Fibroblast of skin of scalp (primary cell): ENCODE measurements at regions not wholly inside any gene's neighbourhood (a gene's known extent, or its start where the extent isn't known, plus 50 kb on each side); places are given as distances from the start of the nearest gene placed in this dataset.

Source experiments
- DNase-seq: peaks from one replicate; pipeline ENCODE4 v3.0.0-alpha.2; 2013

DNA sequence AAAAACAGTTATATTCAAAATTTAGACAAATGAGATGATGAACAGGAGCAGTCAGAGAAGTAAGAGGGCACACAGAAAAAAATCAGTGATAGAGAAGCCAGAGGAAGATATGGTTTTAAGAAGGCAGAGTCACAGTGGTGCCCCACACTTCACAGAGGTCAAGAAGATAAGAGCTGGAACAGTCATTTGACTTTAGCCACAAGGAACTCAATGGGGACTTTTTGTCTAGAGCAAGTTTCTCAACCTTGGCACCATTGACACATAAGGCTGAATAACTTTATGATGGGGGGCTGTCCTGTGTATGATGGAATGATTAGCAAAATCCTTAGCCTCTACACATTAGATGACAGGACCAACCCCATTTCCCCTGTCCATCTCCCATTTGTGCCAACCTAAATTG, 172.8 kb upstream of the PLEKHG7 start:
- DNase-seq, result no peak

- DNase-seq, result no peak
Observed at GRCh38 chr12:92528586-92528985, 174.2 kb upstream of the PLEKHG7 start.

DNA sequence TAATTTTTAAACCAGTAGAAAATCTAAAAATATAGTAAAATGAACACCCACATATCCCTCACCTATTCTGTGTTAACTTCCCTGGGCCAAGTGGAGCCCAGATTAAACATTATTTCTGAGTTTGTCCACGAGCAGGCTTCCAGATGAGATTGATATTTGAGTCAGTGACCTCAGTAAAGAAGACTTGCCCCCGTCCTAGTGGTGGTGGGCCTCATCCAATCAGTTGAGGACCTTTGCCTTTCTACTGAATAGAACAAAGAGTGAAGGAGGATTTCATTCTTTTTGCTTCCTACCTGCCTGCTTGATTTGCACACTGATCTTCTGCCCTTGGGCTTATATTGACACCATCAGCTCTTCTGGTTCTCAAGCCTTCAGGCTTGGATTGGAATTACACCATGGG, 174.7 kb upstream of the PLEKHG7 start:
- DNase-seq, result no peak

DNA sequence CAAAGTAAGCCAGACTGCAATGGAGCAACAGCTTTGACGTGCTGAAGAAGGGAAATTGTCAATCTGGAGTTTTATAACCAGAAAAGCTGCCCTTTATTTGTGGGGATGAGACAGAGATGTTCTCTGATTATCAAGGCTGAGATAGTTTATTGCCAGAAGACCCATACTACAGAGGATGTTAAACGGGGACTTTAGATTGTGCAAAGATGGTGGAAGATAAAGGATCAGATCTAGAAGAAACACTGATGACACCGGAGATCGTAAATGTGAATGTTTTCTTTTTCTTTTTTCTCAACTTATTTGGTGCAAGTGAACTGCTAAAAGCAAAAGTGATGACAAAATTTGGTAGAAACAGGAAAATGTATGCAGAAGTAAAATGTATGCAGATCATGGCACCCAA, 178.3 kb upstream of the PLEKHG7 start:
- no peak for DNase-seq

DNA sequence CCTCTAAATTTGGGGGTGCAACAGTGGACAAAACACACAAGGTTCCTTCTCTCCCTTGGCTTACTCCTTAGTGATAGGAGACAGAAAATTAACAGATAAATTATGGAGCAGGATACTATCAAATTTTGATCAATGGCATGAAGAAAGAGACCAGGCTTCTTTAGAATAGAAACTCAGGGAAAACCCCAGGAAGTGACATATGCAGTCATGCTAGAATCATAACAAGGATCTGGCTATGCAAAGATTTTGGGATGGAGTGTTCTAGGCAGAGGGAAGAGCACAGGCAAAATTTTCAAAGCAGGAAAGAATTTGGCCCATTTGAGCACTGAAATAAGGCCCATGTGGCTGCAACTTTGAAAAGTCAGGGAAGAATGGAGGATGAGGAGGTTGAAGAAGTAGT, 182.3 kb upstream of the PLEKHG7 start:
- DNase-seq, result no peak

DNA sequence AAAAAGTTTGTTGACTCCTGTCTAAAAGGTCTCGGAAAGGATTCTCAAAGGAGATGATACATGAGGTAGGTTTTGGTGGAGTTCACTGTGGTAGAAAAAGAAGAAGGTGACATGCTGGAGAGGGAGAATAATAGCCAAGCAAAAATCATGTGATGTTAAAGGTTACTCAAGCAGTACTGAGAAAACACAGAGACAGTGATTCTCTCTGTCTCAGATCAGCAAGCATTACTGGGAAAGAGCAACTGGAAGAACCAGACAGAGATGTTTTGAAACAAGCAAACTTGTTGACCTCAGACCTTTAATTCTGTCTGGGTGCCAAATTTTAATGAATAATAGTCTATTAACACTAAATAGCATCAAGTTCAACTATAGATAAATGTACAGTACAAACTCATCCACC, 183.5 kb upstream of the PLEKHG7 start:
- no peak for DNase-seq

GRCh38 chr12:92518071-92518470, 184.7 kb upstream of the PLEKHG7 start:
- no peak for DNase-seq

DNA sequence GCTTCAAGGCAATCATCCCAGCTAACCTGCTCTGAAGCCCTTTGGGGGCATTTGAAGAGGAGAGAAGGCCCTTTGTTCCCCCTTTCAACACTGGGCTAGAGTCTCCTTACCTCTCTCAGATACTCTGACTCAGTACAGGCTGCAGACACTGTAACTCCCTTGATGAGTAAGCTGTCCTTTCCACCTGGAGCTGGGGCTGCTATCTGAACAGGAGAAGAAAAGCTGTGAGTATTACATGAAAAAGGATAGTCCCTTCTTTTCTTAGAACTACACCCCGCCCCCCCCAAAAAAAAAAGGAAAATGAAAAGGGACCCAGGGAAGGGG, 186.6 kb upstream of the PLEKHG7 start:
- DNase-seq, result no peak

- DNase-seq, result no peak
Observed at GRCh38 chr12:92513231-92513730, 189.5 kb upstream of the PLEKHG7 start.

DNA sequence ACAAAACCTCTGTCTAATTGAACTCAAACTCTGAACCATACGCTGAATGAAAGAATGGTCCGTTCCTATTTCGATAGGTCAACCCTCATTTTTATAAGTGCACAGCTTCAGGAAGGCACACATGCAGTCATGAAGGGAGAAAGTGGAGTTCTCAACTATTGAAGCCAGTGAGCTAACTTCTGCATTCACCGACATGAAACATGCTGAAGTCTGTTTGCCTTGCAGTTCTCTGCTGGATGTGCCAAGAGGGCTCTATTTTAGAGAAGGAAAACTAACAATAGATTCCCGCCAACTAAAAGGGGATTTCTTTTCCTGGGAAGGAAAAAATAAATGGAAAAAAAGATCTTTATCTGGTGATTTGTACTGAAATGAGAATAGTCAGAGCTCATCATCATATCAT, 191.0 kb upstream of the PLEKHG7 start:
- DNase-seq, result no peak

- no peak for DNase-seq
Observed at GRCh38 chr12:92509156-92509738, 193.5 kb upstream of the PLEKHG7 start.

- DNase-seq, result no peak
Observed at GRCh38 chr12:92506891-92507290, 195.9 kb upstream of the PLEKHG7 start.

GRCh38 chr12:92506460-92506859, 196.3 kb upstream of the PLEKHG7 start:
- DNase-seq, result no peak

DNA sequence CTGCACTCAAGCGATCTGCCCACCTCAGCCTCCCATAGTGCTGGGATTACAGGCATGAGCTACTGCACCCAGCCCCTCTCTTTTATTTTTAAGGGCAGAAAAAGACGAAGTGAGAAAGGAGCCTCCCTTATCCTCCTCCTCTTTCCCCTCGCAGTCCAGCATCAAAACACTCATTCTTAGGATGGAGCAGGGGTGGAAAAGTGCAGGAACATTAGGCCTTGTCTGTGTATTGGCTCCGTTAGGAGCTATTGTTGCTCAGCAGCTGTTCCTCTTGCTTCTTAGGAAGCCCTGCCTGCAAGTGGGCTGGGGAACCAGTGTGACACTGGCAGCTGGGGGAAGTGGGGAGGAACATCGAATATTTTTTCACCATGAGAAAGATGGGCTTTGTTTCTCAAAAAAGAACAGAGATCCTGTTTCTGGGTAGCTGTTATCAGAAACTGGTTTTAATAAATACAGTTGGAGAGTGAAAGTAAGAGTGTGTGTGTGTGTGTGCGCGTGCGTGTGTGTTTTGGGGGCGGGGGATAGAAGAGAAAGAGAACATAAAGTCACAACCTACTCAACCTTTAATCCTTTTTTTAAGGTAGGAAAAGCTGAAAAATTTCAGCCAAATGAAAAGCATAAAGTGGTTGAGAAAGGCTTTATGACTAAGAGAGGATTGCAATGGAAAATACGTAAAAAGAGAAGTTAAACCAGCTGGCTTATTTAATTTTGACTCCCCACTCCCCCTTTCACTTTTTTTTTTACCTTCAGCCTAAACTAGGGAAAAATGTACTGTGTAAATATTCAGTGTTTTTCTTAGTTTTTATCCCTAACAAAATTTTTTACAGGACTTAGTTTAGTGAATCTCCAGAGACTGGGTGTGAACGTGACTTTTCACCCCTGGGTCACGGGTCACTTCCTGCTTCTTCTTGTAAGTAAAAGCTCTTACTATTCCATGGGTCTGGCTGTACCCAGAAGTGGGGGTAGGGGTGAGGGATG, 197.2 kb upstream of the PLEKHG7 start:
- peak; percentile 46 for DNase-seq

DNA sequence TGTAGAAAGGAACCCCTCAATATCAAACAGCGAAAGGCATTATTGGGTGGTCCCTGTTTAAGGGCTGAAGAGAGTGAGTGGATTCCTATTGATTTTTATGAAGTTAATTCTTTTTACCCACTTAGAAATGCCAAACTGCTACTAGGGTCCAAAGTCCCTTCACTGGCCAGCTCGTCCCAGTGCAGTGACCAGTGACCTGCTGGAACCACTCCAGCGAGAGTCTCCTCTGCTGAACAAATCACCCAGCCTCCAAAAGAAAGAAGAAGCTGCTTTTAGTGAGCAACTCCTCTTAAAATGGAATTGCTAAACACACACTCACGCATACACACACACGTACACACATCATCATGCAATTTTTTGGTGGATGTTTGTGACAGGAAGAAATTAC, 198.2 kb upstream of the PLEKHG7 start:
- DNase-seq, result no peak

DNA sequence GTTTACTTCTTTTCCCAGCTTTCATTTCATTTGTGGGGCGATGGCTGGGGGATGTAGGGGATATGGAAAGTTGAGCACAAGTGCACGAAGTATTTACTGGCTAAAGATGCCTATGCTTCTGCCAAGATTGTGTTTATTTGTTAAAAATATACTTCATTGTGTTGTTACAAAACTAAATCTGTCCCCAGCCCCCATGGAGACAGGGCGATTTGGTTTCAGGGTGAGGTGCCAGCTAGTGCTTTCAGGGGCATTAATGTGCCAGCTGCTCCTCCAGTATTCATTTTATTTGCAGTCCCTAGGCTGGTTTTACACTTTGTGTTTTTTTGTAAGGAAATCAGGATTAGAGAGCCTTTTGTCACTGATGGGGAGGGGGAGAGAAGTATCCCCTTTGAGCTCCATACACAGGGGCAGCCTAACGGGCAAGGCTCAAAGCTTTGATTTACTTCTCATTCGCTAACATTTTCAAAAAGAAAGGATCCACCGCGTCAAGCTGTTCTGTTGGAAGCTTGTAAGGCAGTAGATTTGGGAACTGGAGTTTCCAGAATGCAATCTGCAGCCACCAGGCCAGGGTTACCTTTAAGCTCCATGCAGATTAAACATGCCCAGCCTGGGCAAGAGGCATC, 198.7 kb upstream of the PLEKHG7 start:
- DNase-seq, result no peak

GRCh38 chr12:92503029-92503931, 199.5 kb upstream of the PLEKHG7 start:
- no peak for DNase-seq

DNA sequence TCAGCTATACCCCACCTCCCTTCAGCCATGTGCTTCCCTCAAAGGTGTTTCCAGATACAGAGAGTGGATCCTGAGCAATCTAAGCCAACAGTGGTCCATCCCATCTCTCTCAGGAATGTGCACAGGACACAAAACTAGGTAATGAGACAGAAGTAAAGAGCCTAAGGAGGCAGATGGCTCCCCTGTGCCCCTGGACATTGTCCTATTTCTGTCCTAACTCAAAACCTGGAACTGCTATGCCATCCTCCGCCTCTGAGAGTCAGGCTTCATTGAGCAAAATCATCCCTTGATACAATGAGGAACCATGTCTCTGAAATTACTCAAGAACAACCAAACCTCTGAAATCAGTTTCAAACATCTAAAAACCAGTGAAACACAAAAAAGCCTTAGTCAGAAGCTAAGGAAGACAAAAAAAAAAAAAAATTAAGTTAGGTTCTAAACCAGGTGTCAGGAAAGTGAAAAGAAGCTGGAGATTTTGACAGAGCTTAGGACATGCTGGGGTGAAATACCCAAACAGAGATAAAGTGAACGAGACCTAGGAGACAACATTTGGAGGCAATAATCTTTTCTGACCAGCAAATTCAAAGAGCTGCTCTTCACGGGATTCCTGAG, 200.3 kb upstream of the PLEKHG7 start:
- DNase-seq, result no peak

DNA sequence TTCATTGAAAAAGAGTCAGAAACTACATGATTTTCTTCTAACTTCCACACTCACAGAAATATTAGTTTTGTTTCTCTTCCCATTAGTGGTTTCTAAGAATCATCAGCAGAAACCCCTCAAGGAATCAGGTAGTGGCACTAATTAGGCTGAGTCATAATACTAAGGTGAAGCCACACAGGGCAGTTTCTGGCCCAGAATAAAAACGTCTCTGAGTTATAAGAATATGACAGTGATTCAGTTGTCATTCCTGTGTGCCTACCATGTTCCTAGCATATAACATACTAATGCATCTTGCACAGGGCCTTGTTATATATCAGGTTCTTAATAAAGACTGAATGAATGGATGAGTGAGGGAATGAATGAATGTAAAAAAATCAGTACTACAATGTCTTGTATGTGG, 206.0 kb upstream of the PLEKHG7 start:
- DNase-seq, result no peak

DNA sequence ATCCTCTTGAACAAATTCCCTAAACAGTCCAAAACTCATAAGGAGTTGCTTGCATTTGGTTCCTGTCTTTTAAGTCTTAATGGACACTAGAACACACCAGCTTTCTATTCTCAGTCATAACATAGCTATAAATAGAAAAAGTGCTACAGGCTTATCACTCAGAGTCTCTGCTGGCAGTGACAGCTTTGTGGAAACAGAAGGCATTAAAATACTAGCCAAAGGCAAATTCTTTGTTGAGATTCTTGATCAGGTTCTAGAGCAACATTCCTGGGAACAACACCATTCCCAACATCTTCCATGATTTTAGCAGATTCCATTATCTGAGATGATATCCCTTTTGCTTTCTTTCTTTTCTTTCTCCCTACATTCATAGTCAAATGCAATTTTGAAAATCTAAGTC, 207.7 kb upstream of the PLEKHG7 start:
- no peak for DNase-seq

GRCh38 chr12:92493816-92494215, 209.0 kb upstream of the PLEKHG7 start:
- no peak for DNase-seq

- DNase-seq, result no peak
Observed at GRCh38 chr12:92492995-92493394, 209.8 kb upstream of the PLEKHG7 start.
